HL-60 (cell line): ENCODE measurements at regions not wholly inside any gene's neighbourhood (a gene's known extent, or its start where the extent isn't known, plus 50 kb on each side); places are given as distances from the start of the nearest gene placed in this dataset.

Experiments used
- DNase-seq, 2 experiments: peaks; one replicate each; pipeline ENCODE4 v3.0.0-alpha.2; 2010 to 2020; ENCODE audit warnings: low read depth in 1 of 2, low spot score in 1 of 2
- H3K27ac ChIP-seq: fragments of 250-450 bp; sonication (Bioruptor Pico); replicated peaks from 2 replicates; pipeline ENCODE4 v1.5.1; 2020; ENCODE audit warnings: mild to moderate bottlenecking, moderate library complexity
- H3K27me3 ChIP-seq: fragments of 250-450 bp; sonication (Bioruptor Pico); 2 replicates; pipeline ENCODE4 v1.5.1; 2021; ENCODE audit warnings: mild to moderate bottlenecking, moderate library complexity; ENCODE audit not compliant: insufficient read depth, poor library complexity, severe bottlenecking
- H3K4me3 ChIP-seq: replicated peaks from 2 replicates; pipeline ENCODE4 v1.5.1; 2011; ENCODE audit warnings: mild to moderate bottlenecking, control low read depth, low read length; ENCODE audit not compliant: insufficient read depth
- GABPA ChIP-seq: IDR thresholded peaks from 2 replicates; pipeline ENCODE4 v1.6.1; 2012; ENCODE audit warnings: low read depth
- POLR2AphosphoS5 ChIP-seq: IDR thresholded peaks from 2 replicates; pipeline ENCODE4 v1.6.1; 2012; ENCODE audit warnings: low read depth
- SPI1 ChIP-seq: IDR thresholded peaks from 2 replicates; pipeline ENCODE4 v1.6.1; 2012; ENCODE audit warnings: low read depth, mild to moderate bottlenecking, borderline replicate concordance
- TF ChIP-seq, protein P1 (sequence below): IDR thresholded peaks from one replicate; pipeline ENCODE4 v1.5.1; 2011; ENCODE audit warnings: low read length, control low read depth, inconsistent platforms; ENCODE audit not compliant: insufficient read depth
- TF ChIP-seq, protein P2 (sequence below): IDR thresholded peaks from 2 replicates; pipeline ENCODE4 v1.6.1; 2012; ENCODE audit warnings: low read depth; ENCODE audit not compliant: insufficient replicate concordance

DNA sequence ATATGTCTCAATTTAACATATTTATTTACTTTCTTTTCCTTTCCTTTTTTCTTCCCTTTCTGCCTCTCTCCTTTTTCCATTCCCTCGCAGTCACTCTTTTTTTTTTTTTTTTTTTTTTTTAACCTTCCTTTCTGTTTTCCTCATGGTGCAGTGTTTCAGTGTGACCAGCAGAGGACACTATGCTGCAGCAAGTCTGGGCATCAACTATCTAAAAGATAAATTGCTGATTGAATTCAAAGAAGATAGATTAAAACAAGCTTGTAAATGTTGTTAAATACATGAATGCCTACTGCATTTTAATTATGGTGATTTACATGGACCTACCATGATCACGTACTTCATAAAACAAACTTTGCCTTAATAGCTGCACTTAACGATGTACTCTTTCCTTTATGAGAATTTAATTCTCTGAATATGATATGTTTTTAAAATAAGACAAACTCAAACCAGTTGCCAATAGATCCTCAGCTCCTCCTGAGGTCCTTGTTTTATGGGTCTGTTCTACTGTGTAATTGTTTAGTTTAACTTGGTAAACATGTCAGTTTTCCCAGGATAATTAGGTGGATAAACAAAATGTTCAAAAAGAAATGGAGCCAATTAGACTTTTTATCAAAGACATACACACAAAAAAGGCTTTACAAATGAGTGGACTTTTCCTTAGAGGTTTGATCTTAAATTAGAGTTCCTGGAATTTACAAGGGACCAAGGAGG is 101.0 kb upstream of the AGR3 start:
- no peaks in the 10 kb centered on the region for H3K27me3 ChIP-seq
- H3K4me3 ChIP-seq: no peak overlapping the region
- no peak overlapping the region for H3K27ac ChIP-seq
- TF ChIP-seq, protein P1, sequence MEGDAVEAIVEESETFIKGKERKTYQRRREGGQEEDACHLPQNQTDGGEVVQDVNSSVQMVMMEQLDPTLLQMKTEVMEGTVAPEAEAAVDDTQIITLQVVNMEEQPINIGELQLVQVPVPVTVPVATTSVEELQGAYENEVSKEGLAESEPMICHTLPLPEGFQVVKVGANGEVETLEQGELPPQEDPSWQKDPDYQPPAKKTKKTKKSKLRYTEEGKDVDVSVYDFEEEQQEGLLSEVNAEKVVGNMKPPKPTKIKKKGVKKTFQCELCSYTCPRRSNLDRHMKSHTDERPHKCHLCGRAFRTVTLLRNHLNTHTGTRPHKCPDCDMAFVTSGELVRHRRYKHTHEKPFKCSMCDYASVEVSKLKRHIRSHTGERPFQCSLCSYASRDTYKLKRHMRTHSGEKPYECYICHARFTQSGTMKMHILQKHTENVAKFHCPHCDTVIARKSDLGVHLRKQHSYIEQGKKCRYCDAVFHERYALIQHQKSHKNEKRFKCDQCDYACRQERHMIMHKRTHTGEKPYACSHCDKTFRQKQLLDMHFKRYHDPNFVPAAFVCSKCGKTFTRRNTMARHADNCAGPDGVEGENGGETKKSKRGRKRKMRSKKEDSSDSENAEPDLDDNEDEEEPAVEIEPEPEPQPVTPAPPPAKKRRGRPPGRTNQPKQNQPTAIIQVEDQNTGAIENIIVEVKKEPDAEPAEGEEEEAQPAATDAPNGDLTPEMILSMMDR: peak; percentile 74
- TF ChIP-seq GABPA: no peak
- DNase-seq: no peak

DNA sequence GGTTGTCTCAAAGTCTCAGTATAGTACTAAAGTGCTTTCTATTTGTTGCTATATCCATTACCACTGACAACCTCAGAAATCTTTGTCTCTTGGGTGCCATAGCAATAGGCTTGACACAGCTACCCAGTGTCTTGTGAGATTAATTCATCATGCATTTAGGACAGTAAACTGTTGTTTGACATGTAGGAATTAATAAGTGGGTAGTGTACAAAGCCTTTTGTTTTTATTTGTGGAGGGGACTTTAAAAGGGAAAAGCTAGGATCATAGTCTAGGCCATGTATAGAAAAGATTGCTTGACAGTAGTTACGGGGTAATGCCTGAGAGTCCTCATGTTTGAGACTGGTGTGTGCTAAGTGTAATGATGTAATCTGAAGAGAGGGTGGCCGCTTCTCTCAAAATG is 102.6 kb upstream of the AGR3 start:
- H3K27me3 ChIP-seq: no peaks in the 10 kb centered on the region
- TF ChIP-seq, protein P2, sequence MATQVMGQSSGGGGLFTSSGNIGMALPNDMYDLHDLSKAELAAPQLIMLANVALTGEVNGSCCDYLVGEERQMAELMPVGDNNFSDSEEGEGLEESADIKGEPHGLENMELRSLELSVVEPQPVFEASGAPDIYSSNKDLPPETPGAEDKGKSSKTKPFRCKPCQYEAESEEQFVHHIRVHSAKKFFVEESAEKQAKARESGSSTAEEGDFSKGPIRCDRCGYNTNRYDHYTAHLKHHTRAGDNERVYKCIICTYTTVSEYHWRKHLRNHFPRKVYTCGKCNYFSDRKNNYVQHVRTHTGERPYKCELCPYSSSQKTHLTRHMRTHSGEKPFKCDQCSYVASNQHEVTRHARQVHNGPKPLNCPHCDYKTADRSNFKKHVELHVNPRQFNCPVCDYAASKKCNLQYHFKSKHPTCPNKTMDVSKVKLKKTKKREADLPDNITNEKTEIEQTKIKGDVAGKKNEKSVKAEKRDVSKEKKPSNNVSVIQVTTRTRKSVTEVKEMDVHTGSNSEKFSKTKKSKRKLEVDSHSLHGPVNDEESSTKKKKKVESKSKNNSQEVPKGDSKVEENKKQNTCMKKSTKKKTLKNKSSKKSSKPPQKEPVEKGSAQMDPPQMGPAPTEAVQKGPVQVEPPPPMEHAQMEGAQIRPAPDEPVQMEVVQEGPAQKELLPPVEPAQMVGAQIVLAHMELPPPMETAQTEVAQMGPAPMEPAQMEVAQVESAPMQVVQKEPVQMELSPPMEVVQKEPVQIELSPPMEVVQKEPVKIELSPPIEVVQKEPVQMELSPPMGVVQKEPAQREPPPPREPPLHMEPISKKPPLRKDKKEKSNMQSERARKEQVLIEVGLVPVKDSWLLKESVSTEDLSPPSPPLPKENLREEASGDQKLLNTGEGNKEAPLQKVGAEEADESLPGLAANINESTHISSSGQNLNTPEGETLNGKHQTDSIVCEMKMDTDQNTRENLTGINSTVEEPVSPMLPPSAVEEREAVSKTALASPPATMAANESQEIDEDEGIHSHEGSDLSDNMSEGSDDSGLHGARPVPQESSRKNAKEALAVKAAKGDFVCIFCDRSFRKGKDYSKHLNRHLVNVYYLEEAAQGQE: no peak
- TF ChIP-seq POLR2AphosphoS5 (no peak), SPI1 (no peak), GABPA (no peak)
- no peak for DNase-seq
- H3K27ac ChIP-seq: no peak overlapping the region
- H3K4me3 ChIP-seq: no peak overlapping the region

DNA sequence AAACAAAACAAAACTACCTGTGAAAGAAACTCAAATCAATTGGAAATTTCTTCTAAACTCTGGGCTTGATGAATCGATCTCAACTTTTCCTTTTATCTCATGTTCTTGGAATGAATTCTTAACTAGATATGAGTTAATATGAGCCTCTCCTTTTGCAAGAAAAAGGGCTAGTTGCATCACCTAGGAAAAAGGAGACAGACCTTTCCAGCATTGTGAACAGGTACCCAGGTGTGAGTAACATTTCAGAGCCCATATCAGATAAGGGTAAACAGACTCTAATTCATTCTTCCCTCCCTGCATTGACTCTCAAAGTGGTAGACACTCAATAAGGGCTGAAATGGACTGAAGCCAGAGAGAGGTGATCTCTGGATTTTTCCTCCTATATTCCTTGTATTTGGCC is 103.8 kb upstream of the AGR3 start:
- no peaks in the 10 kb centered on the region for H3K27me3 ChIP-seq
- TF ChIP-seq, protein P1: no peak
- no peak for TF ChIP-seq GABPA
- TF ChIP-seq, protein P2: no peak
- TF ChIP-seq POLR2AphosphoS5: no peak
- TF ChIP-seq SPI1: no peak
- no peak overlapping the region for H3K4me3 ChIP-seq
- no peak overlapping the region for H3K27ac ChIP-seq
- DNase-seq: no peak

DNA sequence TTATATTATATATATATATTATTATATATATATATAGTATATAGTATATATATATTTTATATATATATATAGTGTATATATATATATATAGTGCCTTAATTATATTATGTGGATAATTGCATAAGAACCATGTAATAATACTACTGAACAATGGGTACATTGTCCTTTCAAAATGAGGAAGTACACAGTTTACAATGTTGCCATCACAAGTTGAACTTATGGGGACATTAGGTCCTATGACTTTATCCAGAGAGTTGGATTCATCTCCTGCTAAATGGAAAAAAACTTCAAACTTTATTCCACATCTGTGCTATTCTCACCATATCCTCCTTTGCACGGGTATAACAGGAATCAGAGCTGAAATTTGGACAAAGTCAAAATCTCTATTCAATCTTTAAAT is 105.0 kb upstream of the AGR3 start:
- H3K4me3 ChIP-seq: no peak overlapping the region
- TF ChIP-seq SPI1 (no peak; the same call in 1 of the 2 replicates), POLR2AphosphoS5 (no peak), GABPA (no peak)
- TF ChIP-seq, protein P2: no peak
- TF ChIP-seq, protein P1: no peak
- no peak for DNase-seq

More for the DNA sequence above, 105.0 kb upstream of the AGR3 start:
- Histone ChIP-seq H3K27ac (no peak overlapping the region), H3K27me3 (no peaks in the 10 kb centered on the region)
